ENCODE measurements at regions not wholly inside any gene's neighbourhood (a gene's known extent, or its start where the extent isn't known, plus 50 kb on each side); places are given as distances from the start of the nearest gene placed in this dataset.

DNA sequence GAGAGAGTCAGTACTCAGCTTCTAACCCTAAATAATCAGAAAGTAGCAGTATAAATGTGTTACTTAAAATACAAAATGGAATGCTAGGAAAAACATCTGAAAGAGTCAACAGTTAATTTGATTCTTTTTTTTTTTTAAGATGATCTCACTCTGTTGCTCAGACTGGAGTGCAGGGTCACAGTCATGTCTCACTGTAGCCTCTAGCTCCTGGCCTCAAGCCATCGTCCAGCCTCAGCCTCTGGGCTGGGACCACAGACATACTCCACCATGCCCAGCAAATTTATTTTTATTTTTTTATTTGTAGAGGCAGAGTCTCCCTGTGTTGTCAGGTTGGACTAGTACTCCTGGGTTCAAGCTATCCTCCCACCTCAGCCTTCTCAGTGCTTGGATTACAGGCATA, 424.9 kb downstream of the IRX2 start:
- no peaks in the 10 kb centered on the region for H3K36me3 ChIP-seq (ENCODE audit: insufficient read depth, low read length)
- no peaks in the 10 kb centered on the region for H3F3A ChIP-seq (ENCODE audit: insufficient read depth, low read length, poor library complexity, severe bottlenecking)
- no peaks in the 10 kb centered on the region for H3K9me2 ChIP-seq (ENCODE audit: insufficient read depth, low read length)
- H3K79me2 ChIP-seq (replicated peaks; ENCODE audit: insufficient read depth, low read length) = no peaks in the 10 kb centered on the region
- H4K20me1 ChIP-seq (ENCODE audit: insufficient read depth) = no peaks in the 10 kb centered on the region
- no peak overlapping the region for H3K27ac ChIP-seq (ENCODE audit: low read length)
- no peak overlapping the region for H2AFZ ChIP-seq (ENCODE audit: low read depth, low read length)
- TF ChIP-seq EP300 (conservative IDR thresholded peaks at IDR 0.05; ENCODE audit: poor library complexity, severe bottlenecking) = no peak
- TF ChIP-seq, protein P1, sequence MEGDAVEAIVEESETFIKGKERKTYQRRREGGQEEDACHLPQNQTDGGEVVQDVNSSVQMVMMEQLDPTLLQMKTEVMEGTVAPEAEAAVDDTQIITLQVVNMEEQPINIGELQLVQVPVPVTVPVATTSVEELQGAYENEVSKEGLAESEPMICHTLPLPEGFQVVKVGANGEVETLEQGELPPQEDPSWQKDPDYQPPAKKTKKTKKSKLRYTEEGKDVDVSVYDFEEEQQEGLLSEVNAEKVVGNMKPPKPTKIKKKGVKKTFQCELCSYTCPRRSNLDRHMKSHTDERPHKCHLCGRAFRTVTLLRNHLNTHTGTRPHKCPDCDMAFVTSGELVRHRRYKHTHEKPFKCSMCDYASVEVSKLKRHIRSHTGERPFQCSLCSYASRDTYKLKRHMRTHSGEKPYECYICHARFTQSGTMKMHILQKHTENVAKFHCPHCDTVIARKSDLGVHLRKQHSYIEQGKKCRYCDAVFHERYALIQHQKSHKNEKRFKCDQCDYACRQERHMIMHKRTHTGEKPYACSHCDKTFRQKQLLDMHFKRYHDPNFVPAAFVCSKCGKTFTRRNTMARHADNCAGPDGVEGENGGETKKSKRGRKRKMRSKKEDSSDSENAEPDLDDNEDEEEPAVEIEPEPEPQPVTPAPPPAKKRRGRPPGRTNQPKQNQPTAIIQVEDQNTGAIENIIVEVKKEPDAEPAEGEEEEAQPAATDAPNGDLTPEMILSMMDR (IDR thresholded peaks at IDR 0.05; ENCODE audit: poor library complexity, severe bottlenecking) = no peak
- no peak for TF ChIP-seq EZH2 (IDR thresholded peaks at IDR 0.05; ENCODE audit: borderline replicate concordance, insufficient read depth, low read length, poor library complexity, severe bottlenecking)
- TF ChIP-seq POLR2AphosphoS5 (IDR thresholded peaks at IDR 0.05) = no peak
- TF ChIP-seq RAD21 (conservative IDR thresholded peaks at IDR 0.05) = no peak
- TF ChIP-seq, protein P2, sequence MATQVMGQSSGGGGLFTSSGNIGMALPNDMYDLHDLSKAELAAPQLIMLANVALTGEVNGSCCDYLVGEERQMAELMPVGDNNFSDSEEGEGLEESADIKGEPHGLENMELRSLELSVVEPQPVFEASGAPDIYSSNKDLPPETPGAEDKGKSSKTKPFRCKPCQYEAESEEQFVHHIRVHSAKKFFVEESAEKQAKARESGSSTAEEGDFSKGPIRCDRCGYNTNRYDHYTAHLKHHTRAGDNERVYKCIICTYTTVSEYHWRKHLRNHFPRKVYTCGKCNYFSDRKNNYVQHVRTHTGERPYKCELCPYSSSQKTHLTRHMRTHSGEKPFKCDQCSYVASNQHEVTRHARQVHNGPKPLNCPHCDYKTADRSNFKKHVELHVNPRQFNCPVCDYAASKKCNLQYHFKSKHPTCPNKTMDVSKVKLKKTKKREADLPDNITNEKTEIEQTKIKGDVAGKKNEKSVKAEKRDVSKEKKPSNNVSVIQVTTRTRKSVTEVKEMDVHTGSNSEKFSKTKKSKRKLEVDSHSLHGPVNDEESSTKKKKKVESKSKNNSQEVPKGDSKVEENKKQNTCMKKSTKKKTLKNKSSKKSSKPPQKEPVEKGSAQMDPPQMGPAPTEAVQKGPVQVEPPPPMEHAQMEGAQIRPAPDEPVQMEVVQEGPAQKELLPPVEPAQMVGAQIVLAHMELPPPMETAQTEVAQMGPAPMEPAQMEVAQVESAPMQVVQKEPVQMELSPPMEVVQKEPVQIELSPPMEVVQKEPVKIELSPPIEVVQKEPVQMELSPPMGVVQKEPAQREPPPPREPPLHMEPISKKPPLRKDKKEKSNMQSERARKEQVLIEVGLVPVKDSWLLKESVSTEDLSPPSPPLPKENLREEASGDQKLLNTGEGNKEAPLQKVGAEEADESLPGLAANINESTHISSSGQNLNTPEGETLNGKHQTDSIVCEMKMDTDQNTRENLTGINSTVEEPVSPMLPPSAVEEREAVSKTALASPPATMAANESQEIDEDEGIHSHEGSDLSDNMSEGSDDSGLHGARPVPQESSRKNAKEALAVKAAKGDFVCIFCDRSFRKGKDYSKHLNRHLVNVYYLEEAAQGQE (IDR thresholded peaks at IDR 0.05; ENCODE audit: borderline replicate concordance) = no peak
- TF ChIP-seq TAF1 (IDR thresholded peaks at IDR 0.05; ENCODE audit: low read depth) = no peak
- no peak for TF ChIP-seq MXI1 (conservative IDR thresholded peaks at IDR 0.05; ENCODE audit: poor library complexity, severe bottlenecking)
- no peaks in the 10 kb centered on the region for H3K9me3 ChIP-seq (ENCODE audit: low read length)
- H3K4me2 ChIP-seq (ENCODE audit: low read length) = no peak overlapping the region
- H3K4me3 ChIP-seq (ENCODE audit: low read length) = no peak overlapping the region
- no peak overlapping the region for H3K9ac ChIP-seq (ENCODE audit: low read length)
- no peaks in the 10 kb centered on the region for H3K27me3 ChIP-seq (ENCODE audit: insufficient read depth, low read depth, low read length)

DNA sequence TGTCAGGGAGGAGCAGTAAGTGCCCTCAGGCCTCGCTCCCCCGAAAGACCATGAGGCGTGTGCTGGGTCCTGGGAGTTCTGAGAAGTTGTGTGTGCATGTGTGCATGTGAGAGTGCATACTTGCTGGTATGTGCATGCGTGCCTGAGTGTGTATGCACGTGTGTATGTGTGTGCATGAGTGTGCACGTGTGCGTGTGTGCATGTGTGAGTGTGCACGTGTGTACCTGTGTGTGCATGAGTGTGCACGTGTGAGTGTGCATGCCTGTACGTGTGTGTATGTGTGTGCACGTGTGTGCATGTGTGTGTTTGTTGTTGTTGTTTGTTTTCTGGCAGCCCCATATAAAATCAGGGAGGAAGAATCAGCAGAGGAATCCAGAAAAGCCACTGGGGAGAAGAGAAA, 426.7 kb downstream of the IRX2 start:
- no peaks in the 10 kb centered on the region for H3K79me2 ChIP-seq (replicated peaks; ENCODE audit: insufficient read depth, low read length)
- no peaks in the 10 kb centered on the region for H4K20me1 ChIP-seq (ENCODE audit: insufficient read depth)
- no peaks in the 10 kb centered on the region for H3F3A ChIP-seq (ENCODE audit: insufficient read depth, low read length, poor library complexity, severe bottlenecking)
- no peak overlapping the region for H3K4me2 ChIP-seq (ENCODE audit: low read length)
- no peak overlapping the region for H3K9ac ChIP-seq (ENCODE audit: low read length)
- H3K36me3 ChIP-seq (ENCODE audit: insufficient read depth, low read length) = no peaks in the 10 kb centered on the region
- H3K4me3 ChIP-seq (ENCODE audit: low read length) = no peak overlapping the region
- no peak overlapping the region for H3K27ac ChIP-seq (ENCODE audit: low read length)
- H3K9me2 ChIP-seq (ENCODE audit: insufficient read depth, low read length) = no peaks in the 10 kb centered on the region
- TF ChIP-seq EZH2 (IDR thresholded peaks at IDR 0.05; ENCODE audit: borderline replicate concordance, insufficient read depth, low read length, poor library complexity, severe bottlenecking) = no peak
- no peak overlapping the region for H2AFZ ChIP-seq (ENCODE audit: low read depth, low read length)
- no peaks in the 10 kb centered on the region for H3K27me3 ChIP-seq (ENCODE audit: insufficient read depth, low read depth, low read length)
- no peaks in the 10 kb centered on the region for H3K9me3 ChIP-seq (ENCODE audit: low read length)

DNA sequence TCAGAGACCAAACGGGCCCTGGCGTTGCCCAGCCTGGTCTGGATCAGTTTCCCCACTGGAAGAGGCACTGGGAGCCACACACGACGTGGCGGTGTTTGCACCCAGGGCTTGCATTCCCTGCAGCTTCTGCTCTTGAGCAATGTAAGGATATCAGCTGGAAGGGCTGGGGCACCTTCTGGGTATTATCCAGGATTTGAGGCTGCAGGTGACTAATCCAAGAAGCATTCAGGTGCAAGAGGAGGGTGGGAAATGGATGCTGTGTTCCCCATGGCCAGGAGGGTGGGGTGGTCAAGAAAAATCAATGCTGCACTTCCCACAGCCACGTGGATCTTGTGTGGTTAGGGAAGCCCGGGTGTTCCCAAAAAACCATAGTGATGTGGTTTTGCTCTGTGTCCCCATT, 430.9 kb downstream of the IRX2 start:
- H3K9me3 ChIP-seq (ENCODE audit: low read length) = no peaks in the 10 kb centered on the region
- no peaks in the 10 kb centered on the region for H3K36me3 ChIP-seq (ENCODE audit: insufficient read depth, low read length)
- H4K20me1 ChIP-seq (ENCODE audit: insufficient read depth) = no peaks in the 10 kb centered on the region
- H3K9ac ChIP-seq (ENCODE audit: low read length) = no peak overlapping the region
- H3K79me2 ChIP-seq (replicated peaks; ENCODE audit: insufficient read depth, low read length) = no peaks in the 10 kb centered on the region
- no peaks in the 10 kb centered on the region for H3K9me2 ChIP-seq (ENCODE audit: insufficient read depth, low read length)
- H3K4me3 ChIP-seq (ENCODE audit: low read length) = no peak overlapping the region
- H3K27ac ChIP-seq (ENCODE audit: low read length) = no peak overlapping the region
- no peak overlapping the region for H2AFZ ChIP-seq (ENCODE audit: low read depth, low read length)
- H3K27me3 ChIP-seq (ENCODE audit: insufficient read depth, low read depth, low read length) = no peaks in the 10 kb centered on the region
- no peaks in the 10 kb centered on the region for H3F3A ChIP-seq (ENCODE audit: insufficient read depth, low read length, poor library complexity, severe bottlenecking)
- TF ChIP-seq MXI1 (conservative IDR thresholded peaks at IDR 0.05; ENCODE audit: poor library complexity, severe bottlenecking) (no peak), TAF1 (IDR thresholded peaks at IDR 0.05; ENCODE audit: low read depth) (no peak), RAD21 (conservative IDR thresholded peaks at IDR 0.05) (no peak), SMC3 (conservative IDR thresholded peaks at IDR 0.05; ENCODE audit: poor library complexity) (no peak), POLR2AphosphoS5 (IDR thresholded peaks at IDR 0.05) (no peak), EP300 (conservative IDR thresholded peaks at IDR 0.05; ENCODE audit: poor library complexity, severe bottlenecking) (no peak), EZH2 (IDR thresholded peaks at IDR 0.05; ENCODE audit: borderline replicate concordance, insufficient read depth, low read length, poor library complexity, severe bottlenecking) (no peak)
- TF ChIP-seq, protein P2 (IDR thresholded peaks at IDR 0.05; ENCODE audit: borderline replicate concordance) = no peak
- TF ChIP-seq, protein P1 (IDR thresholded peaks at IDR 0.05; ENCODE audit: poor library complexity, severe bottlenecking) = no peak
- H3K4me2 ChIP-seq (ENCODE audit: low read length) = no peak overlapping the region

Data from neural cell (in vitro differentiated cells).